IMR-90 (cell line): ENCODE measurements at regions not wholly inside any gene's neighbourhood (a gene's known extent, or its start where the extent isn't known, plus 50 kb on each side); places are given as distances from the start of the nearest gene placed in this dataset.

ENCODE experiments used
- ATAC-seq: fragments of 200-7000 bp; cut with Tn5 transposase; 2 replicates; pipeline ENCODE4 v1.9.1; 2020; ENCODE audit warnings: low read depth, mild to moderate bottlenecking, moderate library complexity
- BruUV-seq: library from RNA; stranded (reverse); fragments of 400-500 nt; replicated peaks from 2 replicates; lab custom pipeline; 2021; lab: Mats Ljungman, UMichigan
- CTCF ChIA-PET: fragments of 300-600 bp; formaldehyde crosslinking; extraction: SDS; loops from one replicate; lab custom pipeline; 2021; ENCODE audit warnings: antibody characterized with exemption; lab: Yijun Ruan, JAX
- POLR2A ChIA-PET: fragments of 300-600 bp; sonication (Branson Sonifier 250); formaldehyde crosslinking; loops from one replicate; lab custom pipeline; 2022; ENCODE audit warnings: antibody characterized with exemption; ENCODE audit not compliant: unreplicated experiment; lab: Charles Lee
- DNase-seq: peaks from one replicate; pipeline ENCODE4 v3.0.0; 2013
- H2AFZ ChIP-seq: replicated peaks from 2 replicates; pipeline ENCODE3; 2013; ENCODE audit warnings: low read length, mild to moderate bottlenecking; ENCODE audit not compliant: poor library complexity
- H2AK5ac ChIP-seq: 2 replicates; pipeline ENCODE4 v1.6.1; 2013; ENCODE audit warnings: low read depth, low read length, inconsistent platforms
- H2AK9ac ChIP-seq: replicated peaks from 2 replicates; pipeline ENCODE3; 2013; ENCODE audit warnings: mild to moderate bottlenecking, low read depth, low read length, moderate library complexity; ENCODE audit not compliant: poor library complexity
- H2BK120ac ChIP-seq: 2 replicates; pipeline ENCODE4 v1.6.1; 2013; ENCODE audit warnings: low read depth, low read length, inconsistent platforms
- H2BK15ac ChIP-seq: 3 replicates; pipeline ENCODE4 v1.6.1; 2013; ENCODE audit warnings: low read depth, low read length, inconsistent platforms
- H2BK20ac ChIP-seq: 2 replicates; pipeline ENCODE4 v1.6.1; 2013; ENCODE audit warnings: low read depth, mild to moderate bottlenecking, inconsistent platforms, low read length, moderate library complexity
- H2BK5ac ChIP-seq: 2 replicates; pipeline ENCODE4 v1.6.1; 2013; ENCODE audit warnings: mild to moderate bottlenecking, low read depth, low read length, inconsistent platforms; ENCODE audit not compliant: poor library complexity, severe bottlenecking
- H3K14ac ChIP-seq: replicated peaks from 2 replicates; pipeline ENCODE4 v1.6.1; 2013; ENCODE audit warnings: low read depth, low read length, inconsistent platforms
- H3K18ac ChIP-seq: 2 replicates; pipeline ENCODE4 v1.6.1; 2013; ENCODE audit warnings: low read depth, low read length, control low read depth
- H3K23ac ChIP-seq: 2 replicates; pipeline ENCODE4 v1.6.1; 2013; ENCODE audit warnings: low read depth, low read length, inconsistent platforms
- H3K27ac ChIP-seq: 2 replicates; pipeline ENCODE4 v1.5.1; 2013; ENCODE audit warnings: mild to moderate bottlenecking, control low read depth, low read length; ENCODE audit not compliant: insufficient read depth
- H3K27me3 ChIP-seq: 2 replicates; pipeline ENCODE4 v1.6.1; 2013; ENCODE audit warnings: low read length; ENCODE audit not compliant: control insufficient read depth, insufficient read depth
- H3K36me3 ChIP-seq: 2 replicates; pipeline ENCODE4 v1.6.1; 2013; ENCODE audit warnings: low read length, mixed read lengths; ENCODE audit not compliant: control insufficient read depth, insufficient read depth
- H3K4ac ChIP-seq: 2 replicates; pipeline ENCODE4 v1.6.1; 2013; ENCODE audit warnings: low read depth, low read length, inconsistent platforms
- H3K4me1 ChIP-seq: 2 replicates; pipeline ENCODE4 v1.6.1; 2013; ENCODE audit warnings: low read length, mixed read lengths; ENCODE audit not compliant: control insufficient read depth, insufficient read depth
- H3K4me2 ChIP-seq: 2 replicates; pipeline ENCODE4 v1.6.1; 2013; ENCODE audit warnings: low read depth, mild to moderate bottlenecking, control low read depth, low read length, moderate library complexity
- H3K4me3 ChIP-seq: 2 replicates; pipeline ENCODE4 v1.5.1; 2013; ENCODE audit warnings: low read depth, mild to moderate bottlenecking, control low read depth, low read length, moderate library complexity; ENCODE audit not compliant: insufficient read depth
- H3K56ac ChIP-seq: 2 replicates; pipeline ENCODE4 v1.6.1; 2013; ENCODE audit warnings: low read length, inconsistent platforms; ENCODE audit not compliant: insufficient read depth; ENCODE audit errors: extremely low read depth
- H3K79me1 ChIP-seq, 2 experiments: 2 replicates each; pipeline ENCODE4 v1.6.1; 2013; ENCODE audit warnings: low read length in 2 of 2, inconsistent platforms in 1 of 2, low read depth in 1 of 2
- H3K9ac ChIP-seq: 2 replicates; pipeline ENCODE4 v1.6.1; 2013; ENCODE audit warnings: low read depth, low read length, control low read depth
- H3K9me1 ChIP-seq: 2 replicates; pipeline ENCODE4 v1.6.1; 2013; ENCODE audit warnings: low read length, inconsistent platforms; ENCODE audit not compliant: insufficient read depth
- H3K9me3 ChIP-seq: 2 replicates; pipeline ENCODE4 v1.6.1; 2013; ENCODE audit warnings: low read length; ENCODE audit not compliant: control insufficient read depth, insufficient read depth
- H4K20me1 ChIP-seq: 2 replicates; pipeline ENCODE4 v1.6.1; 2013; ENCODE audit warnings: low read length, inconsistent platforms; ENCODE audit not compliant: insufficient read depth
- H4K5ac ChIP-seq: 2 replicates; pipeline ENCODE4 v1.6.1; 2013; ENCODE audit warnings: mild to moderate bottlenecking, low read depth, low read length, control low read depth
- H4K8ac ChIP-seq, 2 experiments: 2 replicates each; pipeline ENCODE4 v1.6.1; 2013; ENCODE audit warnings: low read depth in 2 of 2, low read length in 2 of 2, control low read depth in 1 of 2, inconsistent platforms in 1 of 2
- H4K91ac ChIP-seq: 2 replicates; pipeline ENCODE4 v1.6.1; 2013; ENCODE audit warnings: low read depth, low read length, inconsistent platforms; ENCODE audit not compliant: insufficient read depth
- BHLHE40 ChIP-seq: fragments of 150-350 bp; IDR thresholded peaks from 2 replicates; pipeline ENCODE4 v1.6.1; 2016; ENCODE audit warnings: mild to moderate bottlenecking, low read depth, low read length
- CEBPB ChIP-seq: IDR thresholded peaks from 2 replicates; pipeline ENCODE4 v1.6.1; 2012; ENCODE audit warnings: low read depth, low read length, improper control_type of control experiment
- CHD1 ChIP-seq: IDR thresholded peaks from 2 replicates; pipeline ENCODE4 v1.6.1; 2012; ENCODE audit warnings: low read depth, low read length, improper control_type of control experiment
- CTCF ChIP-seq: conservative IDR thresholded peaks from 2 replicates; pipeline ENCODE4 v1.5.1; 2012; ENCODE audit warnings: mild to moderate bottlenecking, low read depth, low read length, improper control_type of control experiment
- ELK1 ChIP-seq: fragments of 150-350 bp; IDR thresholded peaks from 2 replicates; pipeline ENCODE4 v1.6.1; 2016; ENCODE audit warnings: low read depth, mild to moderate bottlenecking, low read length, moderate library complexity, borderline replicate concordance
- FOS ChIP-seq: fragments of 150-350 bp; IDR thresholded peaks from 2 replicates; pipeline ENCODE4 v1.6.1; 2016; ENCODE audit warnings: low read depth, low read length
- MAFK ChIP-seq: IDR thresholded peaks from 2 replicates; pipeline ENCODE4 v1.6.1; 2012; ENCODE audit warnings: low read depth, low read length, improper control_type of control experiment
- MAZ ChIP-seq: IDR thresholded peaks from 2 replicates; pipeline ENCODE4 v1.6.1; 2012; ENCODE audit warnings: low read depth, mild to moderate bottlenecking, low read length, improper control_type of control experiment, moderate library complexity, borderline replicate concordance
- MXI1 ChIP-seq: IDR thresholded peaks from 2 replicates; pipeline ENCODE4 v1.6.1; 2012; ENCODE audit warnings: low read depth, mild to moderate bottlenecking, low read length, moderate library complexity, borderline replicate concordance
- NFE2L2 ChIP-seq: fragments of 150-350 bp; IDR thresholded peaks from 2 replicates; pipeline ENCODE4 v1.6.1; 2016; ENCODE audit warnings: low read depth, mild to moderate bottlenecking, low read length
- POLR2A ChIP-seq: IDR thresholded peaks from 2 replicates; pipeline ENCODE4 v1.6.1; 2012; ENCODE audit warnings: mild to moderate bottlenecking, low read depth, low read length
- RAD21 ChIP-seq: IDR thresholded peaks from 2 replicates; pipeline ENCODE4 v1.6.1; 2012; ENCODE audit warnings: low read length, improper control_type of control experiment
- RCOR1 ChIP-seq: IDR thresholded peaks from 2 replicates; pipeline ENCODE4 v1.6.1; 2012; ENCODE audit warnings: mild to moderate bottlenecking, low read length, improper control_type of control experiment; ENCODE audit not compliant: insufficient replicate concordance
- RFX5 ChIP-seq: IDR thresholded peaks from 2 replicates; pipeline ENCODE4 v1.8.0; 2012; ENCODE audit warnings: low read depth, mild to moderate bottlenecking, low read length, moderate library complexity
- SMC3 ChIP-seq: fragments of 150-350 bp; IDR thresholded peaks from 2 replicates; pipeline ENCODE4 v1.6.1; 2016; ENCODE audit warnings: low read depth, mild to moderate bottlenecking, antibody characterized with exemption, low read length, moderate library complexity
- WGBS, 2 experiments: methylation state at CpG; one replicate each; pipeline versions ENCODE4 v1.1.5 to v1.1.7; 2013; ENCODE audit warnings: missing lambda C conversion rate in 2 of 2; ENCODE audit not compliant: insufficient read length in 1 of 2; ENCODE audit errors: extremely low coverage in 2 of 2; 5-methylcytosine and 5-hydroxymethylcytosine counted together
- dilution Hi-C: fragments of 300-500 bp; cut with HindIII; formaldehyde crosslinking; loops from one replicate; pipeline ENCODE4 v1.14.3; 2018; ENCODE audit warnings: low sequenced_read_pairs; ENCODE audit not compliant: unreplicated experiment
- in situ Hi-C: fragments of 300-500 bp; cut with MboI; formaldehyde crosslinking; loops from 3 replicates; pipeline ENCODE4 v1.14.3; 2019; ENCODE audit warnings: low sequenced_read_pairs, inconsistent platforms, mixed read lengths
- intact Hi-C: fragments of 100-400 bp; cut with micrococcal nuclease; formaldehyde crosslinking; loops from 2 replicates; pipeline ENCODE4 v1.10.0; 2022
- TF ChIP-seq, protein P1 (sequence below): fragments of 150-350 bp; IDR thresholded peaks from 2 replicates; pipeline ENCODE4 v1.6.1; 2017; ENCODE audit warnings: mild to moderate bottlenecking, antibody characterized with exemption, low read length, low read depth

- H2BK20ac ChIP-seq = no peak overlapping the region
- ChIA-PET CTCF (no interaction called here), POLR2A (no interaction called here)
- H3K4me2 ChIP-seq = no peak overlapping the region
- H3K79me1 ChIP-seq = no peaks in the 10 kb centered on the region
- no peak overlapping the region for H3K4ac ChIP-seq
- H4K20me1 ChIP-seq = no peaks in the 10 kb centered on the region
- WGBS, 2 experiments = no CpG with 5 or more reads among the region's 1 CpG
- no peak overlapping the region for H3K27ac ChIP-seq
- in situ Hi-C loops (no loop called here), dilution Hi-C loops (no loop called here), intact Hi-C loops (loop anchor here (5.0 kb wide), 1 partner anchor 1624 kb away; no protein-coding TSS in a partner anchor)
- H3K18ac ChIP-seq = no peak overlapping the region
- H3K9ac ChIP-seq = no peak overlapping the region
- no peak overlapping the region for H2BK5ac ChIP-seq
- no TSS peak for BruUV-seq
- H2AK9ac ChIP-seq = no peak overlapping the region
- peaks cover 14% of the 10 kb centered on the region for H3K9me3 ChIP-seq
- H4K5ac ChIP-seq = no peak overlapping the region
- H3K9me1 ChIP-seq = no peaks in the 10 kb centered on the region
- H3K4me3 ChIP-seq = no peak overlapping the region
- no peak overlapping the region for H3K56ac ChIP-seq
- H3K4me1 ChIP-seq = no peaks in the 10 kb centered on the region
- H3K14ac ChIP-seq = no peak overlapping the region
- no peak overlapping the region for H3K23ac ChIP-seq
- H3K27me3 ChIP-seq = no peaks in the 10 kb centered on the region
- H2AK5ac ChIP-seq = no peak overlapping the region
- no peak overlapping the region for H4K8ac ChIP-seq
- TF ChIP-seq CHD1 (no peak), ELK1 (no peak), BHLHE40 (no peak), MAZ (no peak), FOS (no peak), SMC3 (no peak), RAD21 (no peak), MXI1 (no peak), NFE2L2 (no peak), CTCF (no peak), CEBPB (no peak), RCOR1 (no peak), MAFK (no peak), POLR2A (no peak), RFX5 (no peak)
- TF ChIP-seq, protein P1, sequence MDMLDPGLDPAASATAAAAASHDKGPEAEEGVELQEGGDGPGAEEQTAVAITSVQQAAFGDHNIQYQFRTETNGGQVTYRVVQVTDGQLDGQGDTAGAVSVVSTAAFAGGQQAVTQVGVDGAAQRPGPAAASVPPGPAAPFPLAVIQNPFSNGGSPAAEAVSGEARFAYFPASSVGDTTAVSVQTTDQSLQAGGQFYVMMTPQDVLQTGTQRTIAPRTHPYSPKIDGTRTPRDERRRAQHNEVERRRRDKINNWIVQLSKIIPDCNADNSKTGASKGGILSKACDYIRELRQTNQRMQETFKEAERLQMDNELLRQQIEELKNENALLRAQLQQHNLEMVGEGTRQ = no peak
- H3K36me3 ChIP-seq = no peaks in the 10 kb centered on the region
- no peak overlapping the region for H4K91ac ChIP-seq
- no peak overlapping the region for H2AFZ ChIP-seq
- DNase-seq (no peak), ATAC-seq (no peak)
- H2BK15ac ChIP-seq = no peak overlapping the region
- H2BK120ac ChIP-seq = no peak overlapping the region
These were observed 673.0 kb downstream of the AACS start for GRCh38 chr12:125738211-125738610.
